ENCODE measurements at regions not wholly inside any gene's neighbourhood (a gene's known extent, or its start where the extent isn't known, plus 50 kb on each side); places are given as distances from the start of the nearest gene placed in this dataset.

DNA sequence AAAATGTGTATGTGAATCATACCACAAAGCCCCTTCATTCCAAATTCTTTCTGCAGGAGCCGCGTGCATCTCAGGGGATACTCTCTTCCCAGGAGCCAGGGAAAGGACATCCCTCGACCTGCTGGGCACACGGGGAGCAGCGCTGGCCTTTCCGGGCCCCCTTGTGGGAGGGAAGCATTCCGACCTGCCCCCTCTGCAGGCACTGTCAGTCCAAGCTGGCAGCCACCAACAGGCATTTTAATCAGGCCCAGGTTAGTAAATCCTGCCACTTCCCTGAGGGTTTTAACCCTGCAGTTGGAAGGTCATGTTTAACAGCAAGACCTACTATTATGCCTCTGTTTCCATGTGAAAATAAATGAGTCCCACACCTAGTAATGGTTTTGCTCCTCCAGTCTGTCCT lies 391.5 kb downstream of the SHANK2 start:
- TF ChIP-seq FOXK2 (conservative IDR thresholded peaks at IDR 0.05 in 1 of 2, IDR thresholded peaks at IDR 0.05 in 1 of 2; ENCODE audit: low read depth in 2 of 2) = no peak
- TF ChIP-seq MXI1 (IDR thresholded peaks at IDR 0.05; ENCODE audit: low read depth, low read length) = no peak
- TF ChIP-seq FOXA3 (CRISPR knock-in tag; conservative IDR thresholded peaks at IDR 0.05 in 1 of 2, IDR thresholded peaks at IDR 0.05 in 1 of 2) = no peak
- TF ChIP-seq, protein P1, sequence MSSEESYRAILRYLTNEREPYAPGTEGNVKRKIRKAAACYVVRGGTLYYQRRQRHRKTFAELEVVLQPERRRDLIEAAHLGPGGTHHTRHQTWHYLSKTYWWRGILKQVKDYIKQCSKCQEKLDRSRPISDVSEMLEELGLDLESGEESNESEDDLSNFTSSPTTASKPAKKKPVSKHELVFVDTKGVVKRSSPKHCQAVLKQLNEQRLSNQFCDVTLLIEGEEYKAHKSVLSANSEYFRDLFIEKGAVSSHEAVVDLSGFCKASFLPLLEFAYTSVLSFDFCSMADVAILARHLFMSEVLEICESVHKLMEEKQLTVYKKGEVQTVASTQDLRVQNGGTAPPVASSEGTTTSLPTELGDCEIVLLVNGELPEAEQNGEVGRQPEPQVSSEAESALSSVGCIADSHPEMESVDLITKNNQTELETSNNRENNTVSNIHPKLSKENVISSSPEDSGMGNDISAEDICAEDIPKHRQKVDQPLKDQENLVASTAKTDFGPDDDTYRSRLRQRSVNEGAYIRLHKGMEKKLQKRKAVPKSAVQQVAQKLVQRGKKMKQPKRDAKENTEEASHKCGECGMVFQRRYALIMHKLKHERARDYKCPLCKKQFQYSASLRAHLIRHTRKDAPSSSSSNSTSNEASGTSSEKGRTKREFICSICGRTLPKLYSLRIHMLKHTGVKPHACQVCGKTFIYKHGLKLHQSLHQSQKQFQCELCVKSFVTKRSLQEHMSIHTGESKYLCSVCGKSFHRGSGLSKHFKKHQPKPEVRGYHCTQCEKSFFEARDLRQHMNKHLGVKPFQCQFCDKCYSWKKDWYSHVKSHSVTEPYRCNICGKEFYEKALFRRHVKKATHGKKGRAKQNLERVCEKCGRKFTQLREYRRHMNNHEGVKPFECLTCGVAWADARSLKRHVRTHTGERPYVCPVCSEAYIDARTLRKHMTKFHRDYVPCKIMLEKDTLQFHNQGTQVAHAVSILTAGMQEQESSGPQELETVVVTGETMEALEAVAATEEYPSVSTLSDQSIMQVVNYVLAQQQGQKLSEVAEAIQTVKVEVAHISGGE (CRISPR knock-in tag; IDR thresholded peaks at IDR 0.05) = no peak
- TF ChIP-seq, protein P2, sequence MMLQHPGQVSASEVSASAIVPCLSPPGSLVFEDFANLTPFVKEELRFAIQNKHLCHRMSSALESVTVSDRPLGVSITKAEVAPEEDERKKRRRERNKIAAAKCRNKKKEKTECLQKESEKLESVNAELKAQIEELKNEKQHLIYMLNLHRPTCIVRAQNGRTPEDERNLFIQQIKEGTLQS (IDR thresholded peaks at IDR 0.05) = no peak
- TF ChIP-seq, protein P2 (CRISPR knock-in tag; conservative IDR thresholded peaks at IDR 0.05) = no peak
- no peak for TF ChIP-seq ELF4 (CRISPR knock-in tag; IDR thresholded peaks at IDR 0.05)
- no peak for TF ChIP-seq BRD4 (IDR thresholded peaks at IDR 0.05)
- TF ChIP-seq, protein P3, sequence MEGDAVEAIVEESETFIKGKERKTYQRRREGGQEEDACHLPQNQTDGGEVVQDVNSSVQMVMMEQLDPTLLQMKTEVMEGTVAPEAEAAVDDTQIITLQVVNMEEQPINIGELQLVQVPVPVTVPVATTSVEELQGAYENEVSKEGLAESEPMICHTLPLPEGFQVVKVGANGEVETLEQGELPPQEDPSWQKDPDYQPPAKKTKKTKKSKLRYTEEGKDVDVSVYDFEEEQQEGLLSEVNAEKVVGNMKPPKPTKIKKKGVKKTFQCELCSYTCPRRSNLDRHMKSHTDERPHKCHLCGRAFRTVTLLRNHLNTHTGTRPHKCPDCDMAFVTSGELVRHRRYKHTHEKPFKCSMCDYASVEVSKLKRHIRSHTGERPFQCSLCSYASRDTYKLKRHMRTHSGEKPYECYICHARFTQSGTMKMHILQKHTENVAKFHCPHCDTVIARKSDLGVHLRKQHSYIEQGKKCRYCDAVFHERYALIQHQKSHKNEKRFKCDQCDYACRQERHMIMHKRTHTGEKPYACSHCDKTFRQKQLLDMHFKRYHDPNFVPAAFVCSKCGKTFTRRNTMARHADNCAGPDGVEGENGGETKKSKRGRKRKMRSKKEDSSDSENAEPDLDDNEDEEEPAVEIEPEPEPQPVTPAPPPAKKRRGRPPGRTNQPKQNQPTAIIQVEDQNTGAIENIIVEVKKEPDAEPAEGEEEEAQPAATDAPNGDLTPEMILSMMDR (IDR thresholded peaks at IDR 0.05 in 2 of 3, conservative IDR thresholded peaks at IDR 0.05 in 1 of 3; ENCODE audit: insufficient read depth in 2 of 3, low read depth in 1 of 3, low read length in 3 of 3) = no peak
- no peak for TF ChIP-seq FOXM1 (IDR thresholded peaks at IDR 0.05; ENCODE audit: low read depth)
- no peak for TF ChIP-seq FOXM1 (CRISPR knock-in tag; IDR thresholded peaks at IDR 0.05; ENCODE audit: low read depth)
- no peak for TF ChIP-seq ZNF274 (IDR thresholded peaks at IDR 0.05; ENCODE audit: borderline replicate concordance, low read depth, low read length)
- TF ChIP-seq, protein P4, sequence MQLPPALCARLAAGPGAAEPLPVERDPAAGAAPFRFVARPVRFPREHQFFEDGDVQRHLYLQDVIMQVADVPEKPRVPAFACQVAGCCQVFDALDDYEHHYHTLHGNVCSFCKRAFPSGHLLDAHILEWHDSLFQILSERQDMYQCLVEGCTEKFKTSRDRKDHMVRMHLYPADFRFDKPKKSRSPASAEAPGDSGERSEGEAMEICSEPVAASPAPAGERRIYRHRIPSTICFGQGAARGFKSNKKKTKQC (CRISPR knock-in tag; IDR thresholded peaks at IDR 0.05) = no peak
- no peak for TF ChIP-seq NRF1 (conservative IDR thresholded peaks at IDR 0.05 in 1 of 2, IDR thresholded peaks at IDR 0.05 in 1 of 2)
- no peak for TF ChIP-seq BDP1 (IDR thresholded peaks at IDR 0.05; ENCODE audit: insufficient read depth, insufficient read length)

Measured in K562 (cell line).